ENCODE measurements at regions not wholly inside any gene's neighbourhood (a gene's known extent, or its start where the extent isn't known, plus 50 kb on each side); places are given as distances from the start of the nearest gene placed in this dataset.

- H3K9me3 ChIP-seq (ENCODE audit: control insufficient read depth, low read length), result no peaks in the 10 kb centered on the region
- H3K27ac ChIP-seq (ENCODE audit: insufficient read depth, low read depth, low read length, poor library complexity, severe bottlenecking), result no peak overlapping the region
- H3K4me3 ChIP-seq (ENCODE audit: insufficient read depth, low read depth, low read length), result no peak overlapping the region
- peaks cover 30% of the 10 kb centered on the region for H3K4me1 ChIP-seq (ENCODE audit: control insufficient read depth, insufficient read depth, low read length)
- H3K36me3 ChIP-seq (ENCODE audit: control insufficient read depth, insufficient read depth, low read length), result no peaks in the 10 kb centered on the region
- WGBS, 2 experiments, result 92 to 97% methylated on average over 6 of the region's 6 CpGs
- no peaks in the 10 kb centered on the region for H3K27me3 ChIP-seq (ENCODE audit: control insufficient read depth, insufficient read depth, low read length, poor library complexity, severe bottlenecking)
Observed at GRCh38 chr4:27364509-27364908, 503.9 kb downstream of the STIM2 start.

- H3K4me3 ChIP-seq (ENCODE audit: insufficient read depth, low read depth, low read length), result no peak overlapping the region
- no peaks in the 10 kb centered on the region for H3K9me3 ChIP-seq (ENCODE audit: control insufficient read depth, low read length)
- 85 to 88% methylated on average over 2 of the region's 2 CpGs for WGBS, 2 experiments
- no peaks in the 10 kb centered on the region for H3K27me3 ChIP-seq (ENCODE audit: control insufficient read depth, insufficient read depth, low read length, poor library complexity, severe bottlenecking)
- no peak overlapping the region for H3K27ac ChIP-seq (ENCODE audit: insufficient read depth, low read depth, low read length, poor library complexity, severe bottlenecking)
- H3K36me3 ChIP-seq (ENCODE audit: control insufficient read depth, insufficient read depth, low read length), result no peaks in the 10 kb centered on the region
- peaks cover 21% of the 10 kb centered on the region for H3K4me1 ChIP-seq (ENCODE audit: control insufficient read depth, insufficient read depth, low read length)
Observed at GRCh38 chr4:27366104-27366823, 505.6 kb downstream of the STIM2 start.

- Histone ChIP-seq H3K4me3 (ENCODE audit: insufficient read depth, low read depth, low read length) (no peak overlapping the region), H3K27ac (ENCODE audit: insufficient read depth, low read depth, low read length, poor library complexity, severe bottlenecking) (no peak overlapping the region), H3K27me3 (ENCODE audit: control insufficient read depth, insufficient read depth, low read length, poor library complexity, severe bottlenecking) (no peaks in the 10 kb centered on the region), H3K9me3 (ENCODE audit: control insufficient read depth, low read length) (no peaks in the 10 kb centered on the region), H3K4me1 (ENCODE audit: control insufficient read depth, insufficient read depth, low read length) (no peaks in the 10 kb centered on the region), H3K36me3 (ENCODE audit: control insufficient read depth, insufficient read depth, low read length) (no peaks in the 10 kb centered on the region)
- 87 to 97% methylated on average over 1 of the region's 1 CpG for WGBS, 2 experiments
Observed at GRCh38 chr4:27368781-27369180, 508.1 kb downstream of the STIM2 start.

GRCh38 chr4:27381815-27382214 lies 521.2 kb downstream of the STIM2 start:
- Histone ChIP-seq H3K9me3 (ENCODE audit: control insufficient read depth, low read length) (no peaks in the 10 kb centered on the region), H3K36me3 (ENCODE audit: control insufficient read depth, insufficient read depth, low read length) (no peaks in the 10 kb centered on the region)

GRCh38 chr4:27387711-27388110 lies 527.1 kb downstream of the STIM2 start:
- WGBS, 2 experiments, result 89 to 91% methylated on average over 1 of the region's 1 CpG
- H3K4me3 ChIP-seq (ENCODE audit: insufficient read depth, low read depth, low read length), result no peak overlapping the region
- no peaks in the 10 kb centered on the region for H3K9me3 ChIP-seq (ENCODE audit: control insufficient read depth, low read length)
- no peaks in the 10 kb centered on the region for H3K4me1 ChIP-seq (ENCODE audit: control insufficient read depth, insufficient read depth, low read length)
- no peaks in the 10 kb centered on the region for H3K27me3 ChIP-seq (ENCODE audit: control insufficient read depth, insufficient read depth, low read length, poor library complexity, severe bottlenecking)
- H3K27ac ChIP-seq (ENCODE audit: insufficient read depth, low read depth, low read length, poor library complexity, severe bottlenecking), result no peak overlapping the region
- H3K36me3 ChIP-seq (ENCODE audit: control insufficient read depth, insufficient read depth, low read length), result no peaks in the 10 kb centered on the region

More at GRCh38 chr4:27381815-27382214, 521.2 kb downstream of the STIM2 start:
- 94 to 95% methylated on average over 3 to 4 of the region's 4 CpGs for WGBS, 2 experiments
- Histone ChIP-seq H3K4me1 (ENCODE audit: control insufficient read depth, insufficient read depth, low read length) (no peaks in the 10 kb centered on the region), H3K27ac (ENCODE audit: insufficient read depth, low read depth, low read length, poor library complexity, severe bottlenecking) (no peak overlapping the region), H3K4me3 (ENCODE audit: insufficient read depth, low read depth, low read length) (no peak overlapping the region), H3K27me3 (ENCODE audit: control insufficient read depth, insufficient read depth, low read length, poor library complexity, severe bottlenecking) (no peaks in the 10 kb centered on the region)

- WGBS, 2 experiments, result 95 to 100% methylated on average over 1 of the region's 1 CpG
- Histone ChIP-seq H3K27ac (ENCODE audit: insufficient read depth, low read depth, low read length, poor library complexity, severe bottlenecking) (no peak overlapping the region), H3K4me1 (ENCODE audit: control insufficient read depth, insufficient read depth, low read length) (no peaks in the 10 kb centered on the region), H3K36me3 (ENCODE audit: control insufficient read depth, insufficient read depth, low read length) (no peaks in the 10 kb centered on the region), H3K27me3 (ENCODE audit: control insufficient read depth, insufficient read depth, low read length, poor library complexity, severe bottlenecking) (no peaks in the 10 kb centered on the region), H3K9me3 (ENCODE audit: control insufficient read depth, low read length) (no peaks in the 10 kb centered on the region), H3K4me3 (ENCODE audit: insufficient read depth, low read depth, low read length) (no peak overlapping the region)
Observed at GRCh38 chr4:27397886-27398285, 537.2 kb downstream of the STIM2 start.

- no peaks in the 10 kb centered on the region for H3K36me3 ChIP-seq (ENCODE audit: control insufficient read depth, insufficient read depth, low read length)
- WGBS, 2 experiments, result 91 to 96% methylated on average over 3 to 7 of the region's 7 CpGs
- no peaks in the 10 kb centered on the region for H3K4me1 ChIP-seq (ENCODE audit: control insufficient read depth, insufficient read depth, low read length)
- H3K27me3 ChIP-seq (ENCODE audit: control insufficient read depth, insufficient read depth, low read length, poor library complexity, severe bottlenecking), result no peaks in the 10 kb centered on the region
- H3K27ac ChIP-seq (ENCODE audit: insufficient read depth, low read depth, low read length, poor library complexity, severe bottlenecking), result no peak overlapping the region
- peaks cover 2% of the 10 kb centered on the region for H3K9me3 ChIP-seq (ENCODE audit: control insufficient read depth, low read length)
- H3K4me3 ChIP-seq (ENCODE audit: insufficient read depth, low read depth, low read length), result no peak overlapping the region
Observed at GRCh38 chr4:27398631-27399310, 538.1 kb downstream of the STIM2 start.

GRCh38 chr4:27407616-27408015 lies 547.0 kb downstream of the STIM2 start:
- no peaks in the 10 kb centered on the region for H3K27me3 ChIP-seq (ENCODE audit: control insufficient read depth, insufficient read depth, low read length, poor library complexity, severe bottlenecking)
- H3K4me3 ChIP-seq (ENCODE audit: insufficient read depth, low read depth, low read length), result no peak overlapping the region

GRCh38 chr4:27412613-27413012 lies 552.0 kb downstream of the STIM2 start:
- no peak overlapping the region for H3K4me3 ChIP-seq (ENCODE audit: insufficient read depth, low read depth, low read length)
- no peaks in the 10 kb centered on the region for H3K4me1 ChIP-seq (ENCODE audit: control insufficient read depth, insufficient read depth, low read length)
- WGBS, 2 experiments, result 100% methylated on average over 1 of the region's 1 CpG
- no peaks in the 10 kb centered on the region for H3K27me3 ChIP-seq (ENCODE audit: control insufficient read depth, insufficient read depth, low read length, poor library complexity, severe bottlenecking)
- no peak overlapping the region for H3K27ac ChIP-seq (ENCODE audit: insufficient read depth, low read depth, low read length, poor library complexity, severe bottlenecking)
- H3K9me3 ChIP-seq (ENCODE audit: control insufficient read depth, low read length), result no peaks in the 10 kb centered on the region
- no peaks in the 10 kb centered on the region for H3K36me3 ChIP-seq (ENCODE audit: control insufficient read depth, insufficient read depth, low read length)

More at GRCh38 chr4:27407616-27408015, 547.0 kb downstream of the STIM2 start:
- Histone ChIP-seq H3K9me3 (ENCODE audit: control insufficient read depth, low read length) (peaks cover 5% of the 10 kb centered on the region), H3K4me1 (ENCODE audit: control insufficient read depth, insufficient read depth, low read length) (no peaks in the 10 kb centered on the region), H3K36me3 (ENCODE audit: control insufficient read depth, insufficient read depth, low read length) (no peaks in the 10 kb centered on the region), H3K27ac (ENCODE audit: insufficient read depth, low read depth, low read length, poor library complexity, severe bottlenecking) (no peak overlapping the region)
- 100% methylated on average over 1 of the region's 1 CpG for WGBS, 2 experiments

GRCh38 chr4:27414887-27415731 lies 554.5 kb downstream of the STIM2 start:
- Histone ChIP-seq H3K9me3 (ENCODE audit: control insufficient read depth, low read length) (no peaks in the 10 kb centered on the region), H3K4me3 (ENCODE audit: insufficient read depth, low read depth, low read length) (no peak overlapping the region), H3K27ac (ENCODE audit: insufficient read depth, low read depth, low read length, poor library complexity, severe bottlenecking) (no peak overlapping the region), H3K36me3 (ENCODE audit: control insufficient read depth, insufficient read depth, low read length) (no peaks in the 10 kb centered on the region), H3K27me3 (ENCODE audit: control insufficient read depth, insufficient read depth, low read length, poor library complexity, severe bottlenecking) (no peaks in the 10 kb centered on the region), H3K4me1 (ENCODE audit: control insufficient read depth, insufficient read depth, low read length) (no peaks in the 10 kb centered on the region)
- 90 to 92% methylated on average over 3 of the region's 3 CpGs for WGBS, 2 experiments

All from ectodermal cell (in vitro differentiated cells).